GM20000 (cell line): ENCODE measurements at regions not wholly inside any gene's neighbourhood (a gene's known extent, or its start where the extent isn't known, plus 50 kb on each side); places are given as distances from the start of the nearest gene placed in this dataset.

ENCODE experiments used
- DNase-seq: peaks from one replicate; pipeline ENCODE4 v3.0.0; 2012; ENCODE audit warnings: low spot score
- TF ChIP-seq, protein P1 (sequence below): IDR thresholded peaks from 2 replicates; pipeline ENCODE4 v1.5.1; 2012; ENCODE audit warnings: mild to moderate bottlenecking, control low read depth; ENCODE audit errors: extremely low read depth, missing control alignments

DNA sequence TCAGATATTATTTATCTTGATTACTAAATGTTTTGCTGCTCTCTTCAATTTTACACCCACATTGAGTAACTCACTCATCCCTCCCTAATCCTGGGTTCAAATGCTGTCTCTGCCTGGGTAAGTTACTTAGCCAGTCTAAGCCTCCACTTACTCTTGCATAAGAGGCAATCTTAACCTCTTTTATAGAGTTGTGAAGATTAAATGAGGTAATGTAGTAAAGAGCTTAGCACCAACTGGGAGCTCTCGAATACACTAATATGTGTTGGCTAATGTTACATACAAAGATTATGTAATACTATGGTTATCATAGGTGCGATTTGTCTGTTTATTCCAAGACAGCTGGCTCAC lies 134.4 kb upstream of the STMND1 start:
- DNase-seq: no peak
- TF ChIP-seq, protein P1, sequence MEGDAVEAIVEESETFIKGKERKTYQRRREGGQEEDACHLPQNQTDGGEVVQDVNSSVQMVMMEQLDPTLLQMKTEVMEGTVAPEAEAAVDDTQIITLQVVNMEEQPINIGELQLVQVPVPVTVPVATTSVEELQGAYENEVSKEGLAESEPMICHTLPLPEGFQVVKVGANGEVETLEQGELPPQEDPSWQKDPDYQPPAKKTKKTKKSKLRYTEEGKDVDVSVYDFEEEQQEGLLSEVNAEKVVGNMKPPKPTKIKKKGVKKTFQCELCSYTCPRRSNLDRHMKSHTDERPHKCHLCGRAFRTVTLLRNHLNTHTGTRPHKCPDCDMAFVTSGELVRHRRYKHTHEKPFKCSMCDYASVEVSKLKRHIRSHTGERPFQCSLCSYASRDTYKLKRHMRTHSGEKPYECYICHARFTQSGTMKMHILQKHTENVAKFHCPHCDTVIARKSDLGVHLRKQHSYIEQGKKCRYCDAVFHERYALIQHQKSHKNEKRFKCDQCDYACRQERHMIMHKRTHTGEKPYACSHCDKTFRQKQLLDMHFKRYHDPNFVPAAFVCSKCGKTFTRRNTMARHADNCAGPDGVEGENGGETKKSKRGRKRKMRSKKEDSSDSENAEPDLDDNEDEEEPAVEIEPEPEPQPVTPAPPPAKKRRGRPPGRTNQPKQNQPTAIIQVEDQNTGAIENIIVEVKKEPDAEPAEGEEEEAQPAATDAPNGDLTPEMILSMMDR: no peak

DNA sequence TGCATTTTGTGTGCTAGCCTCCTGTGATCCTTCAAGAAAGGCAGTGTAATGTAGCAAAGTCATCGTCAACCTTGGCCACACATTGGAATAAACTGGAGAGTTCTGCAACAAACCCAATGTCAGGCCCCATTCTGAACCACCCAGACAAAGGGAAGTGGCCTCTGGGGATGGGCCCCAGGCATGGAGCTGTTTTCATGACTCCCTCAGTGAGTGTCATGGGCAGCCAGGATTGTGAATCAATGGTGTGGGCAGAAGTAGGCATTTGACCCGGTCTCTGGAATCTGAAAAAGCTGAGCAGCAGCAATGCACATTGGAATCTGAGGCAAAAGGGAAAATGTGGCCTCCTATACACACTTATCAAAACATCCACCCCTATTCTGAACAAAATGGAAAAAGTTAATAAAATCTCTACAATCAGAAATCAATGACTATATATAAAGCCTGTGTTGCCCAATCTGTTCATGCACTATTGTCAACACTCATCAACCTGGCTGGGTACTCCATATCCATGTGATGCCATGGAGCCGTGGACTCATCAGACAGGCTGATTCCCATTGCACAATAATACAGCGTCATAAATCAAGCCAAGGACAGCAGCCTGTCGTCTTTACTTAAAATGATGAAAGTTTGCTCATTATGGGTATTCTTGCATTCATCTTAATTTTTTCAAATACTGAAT lies 134.9 kb upstream of the STMND1 start:
- DNase-seq: no peak
- TF ChIP-seq, protein P1: no peak

DNA sequence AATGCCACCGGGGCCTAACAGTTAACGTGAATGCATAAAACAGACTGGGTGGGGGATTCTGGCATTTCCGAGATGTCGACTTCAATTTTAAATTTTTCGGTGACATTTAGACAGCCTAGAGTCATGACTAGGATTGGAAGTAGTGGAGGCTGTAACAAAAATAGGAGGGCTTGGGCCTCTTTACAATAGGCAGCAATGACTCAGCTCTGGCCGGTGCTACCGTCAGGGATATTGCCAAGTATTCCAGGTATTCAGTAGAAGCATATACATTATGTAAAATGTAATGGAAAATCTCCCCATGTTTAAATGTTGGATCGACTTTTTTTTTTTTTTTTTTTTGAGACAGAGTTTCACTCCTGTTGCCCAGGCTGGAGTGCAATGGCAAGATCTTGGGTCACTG lies 136.2 kb upstream of the STMND1 start:
- TF ChIP-seq, protein P1: no peak
- no peak for DNase-seq

DNA sequence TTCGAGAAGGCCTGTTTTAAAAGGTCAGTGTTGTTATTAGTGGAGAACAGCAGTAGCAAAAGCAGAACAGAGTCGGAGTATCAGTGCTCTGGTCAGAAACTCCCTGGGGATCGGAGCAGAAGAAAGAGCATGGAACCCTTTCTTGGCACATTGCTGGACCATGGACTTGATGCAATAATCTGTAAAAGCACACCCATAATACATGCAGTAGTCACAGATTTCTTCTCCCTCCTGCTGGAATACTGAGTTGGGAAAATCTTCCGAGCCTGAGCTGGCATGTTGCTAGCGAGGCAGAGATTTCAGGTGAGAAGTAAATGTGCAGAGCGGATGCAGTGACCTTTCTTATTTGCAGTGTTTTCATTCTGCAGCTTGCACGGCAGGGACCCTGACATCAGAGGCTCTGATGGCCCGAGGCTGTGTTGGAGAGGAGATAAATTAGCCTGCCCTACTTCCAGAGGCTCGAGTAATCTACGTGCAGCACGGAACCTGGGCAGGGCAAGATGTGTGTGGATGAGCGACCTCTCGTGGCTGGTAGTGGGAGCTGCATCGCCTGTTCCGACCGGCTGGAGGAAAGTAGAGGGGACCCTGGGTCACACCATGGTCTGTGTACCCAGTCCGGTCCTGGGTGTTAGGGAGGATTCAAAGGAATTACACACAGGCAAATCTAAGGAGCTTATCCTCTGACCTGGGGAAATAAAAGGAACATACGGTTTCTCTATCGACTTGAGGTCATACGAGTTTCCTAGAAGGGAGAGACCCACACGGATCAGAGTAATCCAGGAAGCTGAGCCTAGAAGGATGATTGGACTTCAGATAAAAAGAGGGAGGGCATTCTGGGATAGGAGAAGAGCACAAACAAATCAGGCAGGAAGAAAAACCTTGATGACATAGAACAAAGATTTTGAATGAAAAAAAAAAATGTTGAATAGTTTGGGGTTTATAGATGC lies 137.0 kb upstream of the STMND1 start:
- DNase-seq: peak; percentile 75

DNA sequence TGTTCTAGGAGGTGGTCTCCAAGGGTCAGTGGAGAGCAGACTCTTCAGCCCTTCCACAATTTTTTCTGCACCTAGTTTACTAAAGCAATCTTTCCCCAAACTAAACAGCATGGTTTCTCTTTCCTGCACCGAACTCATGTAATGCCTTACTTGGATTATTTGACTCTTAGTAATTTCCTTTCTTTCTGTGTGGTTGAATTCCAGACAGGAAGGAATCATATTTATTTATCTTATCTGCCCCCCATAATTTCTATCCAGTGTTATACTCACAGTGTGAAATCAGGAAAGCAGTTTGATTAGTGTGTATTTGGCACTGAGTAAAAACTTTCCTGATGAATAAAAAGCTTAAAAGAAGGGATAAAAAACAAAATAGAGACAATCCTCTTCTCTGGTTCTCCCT lies 140.3 kb upstream of the STMND1 start:
- DNase-seq: no peak

More for the DNA sequence above, 137.0 kb upstream of the STMND1 start:
- TF ChIP-seq, protein P1: peak; percentile 76

DNA sequence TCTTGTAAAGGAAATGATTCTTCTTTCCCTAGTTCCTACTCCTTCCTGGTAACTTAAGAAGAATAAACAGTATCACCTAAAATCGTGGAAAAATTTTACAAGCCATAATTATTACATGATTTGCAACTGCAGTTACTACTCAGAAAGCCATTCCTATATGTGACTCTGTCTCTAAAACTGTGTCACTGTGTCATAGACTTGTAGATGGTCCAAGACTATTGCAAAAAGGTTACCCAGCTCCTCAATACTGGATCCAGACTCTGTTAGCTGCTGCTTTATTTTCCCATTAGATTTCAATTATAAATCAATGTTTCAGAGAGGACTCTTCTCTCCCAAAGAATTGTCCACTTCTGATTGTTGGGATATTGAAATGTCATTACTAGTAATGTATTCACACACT lies 142.1 kb upstream of the STMND1 start:
- no peak for DNase-seq
- TF ChIP-seq, protein P1: no peak

More for the DNA sequence above, 140.3 kb upstream of the STMND1 start:
- TF ChIP-seq, protein P1: no peak

DNA sequence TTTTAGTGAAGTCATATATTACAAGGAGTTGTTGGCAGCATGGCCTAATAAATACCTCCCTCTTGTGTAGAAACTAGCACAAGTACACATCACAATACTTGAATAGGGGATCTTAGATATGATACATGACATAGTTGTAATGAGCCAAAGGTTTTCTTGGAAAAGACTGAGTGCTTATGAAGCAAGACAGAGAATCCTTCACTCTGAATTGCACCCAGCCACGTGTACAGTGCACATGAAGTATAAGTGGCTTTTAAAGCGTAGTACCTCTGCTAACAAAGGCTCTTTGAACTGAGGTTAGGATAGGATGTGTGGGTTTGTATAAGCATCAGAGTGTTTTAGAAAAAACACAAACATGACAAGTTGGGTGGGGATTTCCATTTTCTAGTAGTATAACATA lies 145.5 kb upstream of the STMND1 start:
- TF ChIP-seq, protein P1: no peak
- no peak for DNase-seq
